GM13976 (cell line): ENCODE measurements at regions not wholly inside any gene's neighbourhood (a gene's known extent, or its start where the extent isn't known, plus 50 kb on each side); places are given as distances from the start of the nearest gene placed in this dataset.

Experiments
- DNase-seq: peaks from one replicate; pipeline ENCODE4 v3.0.0; 2012; ENCODE audit warnings: low spot score
- in situ Hi-C: fragments of 300-500 bp; cut with MboI; formaldehyde crosslinking; loops from one replicate; pipeline ENCODE4 v1.12.0; 2022; ENCODE audit warnings: low sequenced_read_pairs, mixed read lengths, inconsistent platforms; ENCODE audit not compliant: unreplicated experiment
- TF ChIP-seq, protein P1 (sequence below): IDR thresholded peaks from 2 replicates; pipeline ENCODE4 v1.5.1; 2012; ENCODE audit warnings: borderline replicate concordance, mild to moderate bottlenecking; ENCODE audit not compliant: insufficient read depth; ENCODE audit errors: extremely low read depth, missing control alignments, control extremely low read depth

DNA sequence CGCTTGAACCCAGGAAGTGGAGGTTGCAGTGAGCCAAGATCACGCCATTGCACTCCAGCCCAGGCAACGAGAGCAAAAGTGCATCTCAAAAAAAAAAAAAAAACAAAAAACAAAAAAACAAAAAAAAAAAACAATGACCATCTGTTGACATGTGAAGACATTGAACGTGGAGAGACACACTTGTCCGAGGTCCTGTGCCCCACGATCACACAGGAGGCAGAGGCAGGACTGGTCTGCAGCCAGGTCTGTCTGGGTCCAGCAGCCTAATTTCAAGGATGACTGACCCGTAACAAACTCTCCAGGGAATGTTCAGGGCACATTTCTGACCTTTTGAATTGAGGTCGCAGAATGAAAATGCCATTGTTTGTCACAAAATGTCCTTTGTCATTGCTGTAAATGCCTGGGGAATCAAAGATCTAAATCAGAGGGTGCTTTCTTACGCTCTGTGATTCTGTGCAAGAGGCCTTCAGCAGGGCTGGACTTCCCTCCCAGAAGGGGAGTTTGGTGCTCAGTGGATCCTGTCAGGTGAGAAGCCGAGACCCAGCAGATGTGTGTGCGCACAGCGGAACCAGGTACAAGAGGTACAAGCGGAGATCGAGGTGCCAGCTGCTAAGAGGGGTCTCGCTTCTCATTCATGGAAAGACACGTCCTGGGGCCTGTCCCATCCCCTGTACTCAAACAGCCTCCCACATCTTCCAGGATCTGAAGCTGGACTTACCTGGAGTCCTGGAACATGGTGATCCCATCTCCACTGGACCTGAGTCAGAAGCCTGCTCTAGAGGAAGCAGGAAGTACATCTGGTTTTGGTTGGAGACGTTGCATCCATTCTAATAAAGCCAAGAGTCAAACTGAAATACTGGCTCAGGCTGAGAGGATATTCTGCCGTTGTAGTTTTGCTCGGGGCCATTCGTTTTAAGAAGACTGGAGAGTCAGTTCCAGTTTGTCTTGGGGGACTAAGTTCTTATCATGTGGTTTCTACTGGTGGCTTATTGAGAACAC, 95.8 kb downstream of the IRF8 start:
- in situ Hi-C loops = no loop called here
- TF ChIP-seq, protein P1, sequence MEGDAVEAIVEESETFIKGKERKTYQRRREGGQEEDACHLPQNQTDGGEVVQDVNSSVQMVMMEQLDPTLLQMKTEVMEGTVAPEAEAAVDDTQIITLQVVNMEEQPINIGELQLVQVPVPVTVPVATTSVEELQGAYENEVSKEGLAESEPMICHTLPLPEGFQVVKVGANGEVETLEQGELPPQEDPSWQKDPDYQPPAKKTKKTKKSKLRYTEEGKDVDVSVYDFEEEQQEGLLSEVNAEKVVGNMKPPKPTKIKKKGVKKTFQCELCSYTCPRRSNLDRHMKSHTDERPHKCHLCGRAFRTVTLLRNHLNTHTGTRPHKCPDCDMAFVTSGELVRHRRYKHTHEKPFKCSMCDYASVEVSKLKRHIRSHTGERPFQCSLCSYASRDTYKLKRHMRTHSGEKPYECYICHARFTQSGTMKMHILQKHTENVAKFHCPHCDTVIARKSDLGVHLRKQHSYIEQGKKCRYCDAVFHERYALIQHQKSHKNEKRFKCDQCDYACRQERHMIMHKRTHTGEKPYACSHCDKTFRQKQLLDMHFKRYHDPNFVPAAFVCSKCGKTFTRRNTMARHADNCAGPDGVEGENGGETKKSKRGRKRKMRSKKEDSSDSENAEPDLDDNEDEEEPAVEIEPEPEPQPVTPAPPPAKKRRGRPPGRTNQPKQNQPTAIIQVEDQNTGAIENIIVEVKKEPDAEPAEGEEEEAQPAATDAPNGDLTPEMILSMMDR = no peak
- DNase-seq = peak; percentile 36

GRCh38 chr16:85995541-85996423, 96.8 kb downstream of the IRF8 start:
- TF ChIP-seq, protein P1 = no peak
- peak; percentile 49 for DNase-seq
- in situ Hi-C loops = no loop called here

- in situ Hi-C loops = no loop called here
- TF ChIP-seq, protein P1 = no peak
- DNase-seq = peak; percentile 11
Observed at GRCh38 chr16:85996843-85997242, 97.9 kb downstream of the IRF8 start.

DNA sequence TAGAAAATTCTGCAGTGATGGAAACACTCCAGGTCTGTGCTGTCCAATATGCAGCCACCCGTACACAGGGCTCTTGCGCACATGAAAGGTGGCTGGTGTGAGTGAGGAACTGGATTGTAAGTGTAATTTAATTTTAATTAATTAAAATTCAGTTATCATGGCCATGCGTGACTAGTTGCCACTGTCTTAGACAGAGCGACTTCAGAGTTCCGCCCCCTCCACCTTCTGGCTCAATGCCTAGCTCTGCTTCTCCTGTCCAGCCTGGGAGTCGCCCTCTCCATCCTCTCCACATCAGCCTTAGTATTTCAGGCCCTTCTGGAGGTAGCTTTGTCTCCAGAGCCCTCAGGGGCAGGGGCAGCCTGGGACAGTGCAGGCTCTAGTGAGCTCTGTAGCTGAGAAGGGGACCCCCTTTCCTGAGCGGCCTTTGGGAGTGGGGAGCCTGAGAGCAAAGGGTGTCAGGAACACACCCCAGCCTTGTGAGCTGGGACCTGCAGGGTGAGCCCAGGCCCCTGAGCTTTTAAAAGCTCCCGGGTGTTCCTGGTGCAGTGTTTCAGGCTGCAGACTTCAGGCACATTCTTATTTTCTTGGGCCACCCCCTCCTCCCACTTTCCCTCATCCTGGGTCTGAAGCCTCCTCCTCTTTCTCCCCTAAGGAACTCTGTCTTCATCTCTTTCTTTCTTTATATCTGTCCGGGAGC, 99.4 kb downstream of the IRF8 start:
- in situ Hi-C loops = no loop called here
- TF ChIP-seq, protein P1 = no peak
- DNase-seq = no peak

- in situ Hi-C loops = no loop called here
- TF ChIP-seq, protein P1 = no peak
- DNase-seq = peak; percentile 35
Observed at GRCh38 chr16:85998868-85999729, 100.1 kb downstream of the IRF8 start.

DNA sequence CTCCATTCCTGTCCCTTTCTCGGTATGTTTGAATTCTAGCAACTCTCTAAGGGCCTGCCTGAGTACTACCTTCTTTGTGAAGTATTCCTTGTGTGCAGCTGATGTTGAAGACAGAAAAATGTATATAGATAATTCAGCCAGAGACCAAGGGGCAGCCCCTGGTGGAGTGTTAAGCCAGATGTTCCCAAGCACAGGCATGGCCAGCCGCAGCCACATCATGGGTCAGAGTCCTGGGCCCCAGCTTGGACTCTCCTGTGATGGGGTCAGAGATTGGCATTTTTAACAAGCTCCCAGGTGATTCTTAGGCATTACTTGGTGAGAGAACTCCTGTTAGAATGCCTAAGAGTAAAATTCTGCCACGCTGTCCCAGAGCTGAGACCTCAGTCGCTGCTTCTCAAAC, 100.8 kb downstream of the IRF8 start:
- in situ Hi-C loops = no loop called here
- DNase-seq = no peak
- TF ChIP-seq, protein P1 = no peak
